ENCODE measurements at regions not wholly inside any gene's neighbourhood (a gene's known extent, or its start where the extent isn't known, plus 50 kb on each side); places are given as distances from the start of the nearest gene placed in this dataset.

DNA sequence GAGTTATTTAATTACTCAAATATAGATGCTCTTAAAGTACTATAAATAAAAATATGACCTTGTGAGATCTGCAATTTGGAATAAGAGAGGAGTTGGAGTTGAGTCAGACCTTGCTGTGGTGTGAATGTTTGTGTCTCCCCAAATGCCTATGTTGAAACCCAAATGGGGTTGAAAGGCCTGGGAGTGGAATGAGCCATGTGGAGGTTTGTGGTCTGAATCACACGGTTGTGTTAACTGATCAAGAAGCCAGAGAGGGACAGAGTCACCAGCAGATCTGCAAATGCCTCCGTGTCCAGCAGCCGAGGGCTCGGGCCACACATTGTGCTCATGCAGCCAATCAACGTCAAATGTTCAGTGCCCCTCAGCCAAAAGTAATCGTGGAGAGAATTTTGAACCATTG is 404.4 kb downstream of the ICE1 start:
- no peak overlapping the region for H3K4me3 ChIP-seq (ENCODE audit: low read depth, low read length)
- TF ChIP-seq, protein P1, sequence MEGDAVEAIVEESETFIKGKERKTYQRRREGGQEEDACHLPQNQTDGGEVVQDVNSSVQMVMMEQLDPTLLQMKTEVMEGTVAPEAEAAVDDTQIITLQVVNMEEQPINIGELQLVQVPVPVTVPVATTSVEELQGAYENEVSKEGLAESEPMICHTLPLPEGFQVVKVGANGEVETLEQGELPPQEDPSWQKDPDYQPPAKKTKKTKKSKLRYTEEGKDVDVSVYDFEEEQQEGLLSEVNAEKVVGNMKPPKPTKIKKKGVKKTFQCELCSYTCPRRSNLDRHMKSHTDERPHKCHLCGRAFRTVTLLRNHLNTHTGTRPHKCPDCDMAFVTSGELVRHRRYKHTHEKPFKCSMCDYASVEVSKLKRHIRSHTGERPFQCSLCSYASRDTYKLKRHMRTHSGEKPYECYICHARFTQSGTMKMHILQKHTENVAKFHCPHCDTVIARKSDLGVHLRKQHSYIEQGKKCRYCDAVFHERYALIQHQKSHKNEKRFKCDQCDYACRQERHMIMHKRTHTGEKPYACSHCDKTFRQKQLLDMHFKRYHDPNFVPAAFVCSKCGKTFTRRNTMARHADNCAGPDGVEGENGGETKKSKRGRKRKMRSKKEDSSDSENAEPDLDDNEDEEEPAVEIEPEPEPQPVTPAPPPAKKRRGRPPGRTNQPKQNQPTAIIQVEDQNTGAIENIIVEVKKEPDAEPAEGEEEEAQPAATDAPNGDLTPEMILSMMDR (IDR thresholded peaks at IDR 0.05; ENCODE audit: control insufficient read depth, extremely low read depth, insufficient read depth) = no peak
- no peak for DNase-seq (ENCODE audit: low read depth)

DNA sequence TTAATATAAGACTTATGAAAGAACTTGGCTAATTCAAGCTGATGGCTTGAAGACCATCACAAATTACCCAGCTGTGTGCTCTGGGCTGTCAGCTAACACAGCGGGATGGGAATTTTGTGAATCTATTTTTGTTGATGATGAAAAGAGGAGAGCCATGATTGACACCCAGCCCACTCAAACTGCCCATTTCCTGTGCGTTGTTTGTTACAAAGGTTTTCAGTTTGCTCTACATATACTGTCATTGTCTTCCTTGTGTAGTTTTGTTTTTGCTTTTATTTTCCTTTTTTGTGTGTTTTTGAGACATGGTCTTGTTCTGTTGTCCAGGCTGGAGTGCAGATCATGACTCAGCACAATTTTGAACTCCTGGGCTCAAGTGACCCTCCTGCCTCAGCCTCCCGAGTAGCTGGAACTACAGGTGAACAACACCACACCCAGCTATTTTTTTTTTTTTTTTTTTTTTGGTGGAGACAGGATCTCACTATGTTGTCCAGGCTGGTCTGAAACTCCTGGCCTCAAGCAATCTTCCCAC is 400.3 kb downstream of the ICE1 start:
- H3K4me3 ChIP-seq (ENCODE audit: low read depth, low read length) = no peak overlapping the region
- TF ChIP-seq, protein P1 (IDR thresholded peaks at IDR 0.05; ENCODE audit: control insufficient read depth, extremely low read depth, insufficient read depth) = no peak
- no peak for DNase-seq (ENCODE audit: low read depth)

DNA sequence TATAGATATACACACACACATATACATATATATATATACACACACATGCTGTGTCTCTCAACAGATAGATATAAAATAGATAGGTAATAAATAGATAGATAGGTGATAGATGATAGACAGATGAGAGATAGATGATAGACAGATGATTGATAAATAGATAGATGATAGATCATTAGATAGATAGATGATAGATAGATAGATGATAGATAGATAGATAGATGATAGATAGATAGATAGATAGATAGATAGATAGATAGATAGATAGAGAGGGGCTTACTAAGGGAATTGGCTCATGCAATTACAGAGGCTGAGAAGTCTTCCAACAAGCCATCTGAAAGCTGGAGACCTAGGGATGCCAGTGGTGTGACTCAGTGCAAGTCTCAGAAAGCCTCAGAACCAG is 394.5 kb downstream of the ICE1 start:
- H3K4me3 ChIP-seq (ENCODE audit: low read depth, low read length) = no peak overlapping the region
- TF ChIP-seq, protein P1 (IDR thresholded peaks at IDR 0.05; ENCODE audit: control insufficient read depth, extremely low read depth, insufficient read depth) = no peak
- no peak for DNase-seq (ENCODE audit: low read depth)

DNA sequence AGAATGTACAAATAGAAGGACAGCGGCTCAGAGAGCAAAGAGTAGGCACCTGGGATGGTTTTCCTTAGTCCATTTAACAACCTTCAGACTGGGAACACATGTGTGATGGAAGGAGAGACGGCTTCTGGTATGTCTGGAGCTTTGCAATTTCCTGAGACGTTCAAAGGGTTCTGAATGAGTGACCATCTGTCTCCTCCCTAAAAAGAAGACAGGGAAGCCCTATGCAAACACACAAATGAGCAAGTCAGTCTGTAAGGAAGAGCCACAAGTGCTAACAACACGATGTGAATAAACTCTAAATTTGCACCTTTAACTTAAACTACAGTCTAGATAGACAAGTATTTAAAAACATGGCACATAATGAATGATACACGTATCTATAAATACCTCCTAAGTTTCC is 391.0 kb downstream of the ICE1 start:
- TF ChIP-seq, protein P1 (IDR thresholded peaks at IDR 0.05; ENCODE audit: control insufficient read depth, extremely low read depth, insufficient read depth) = no peak
- no peak for DNase-seq (ENCODE audit: low read depth)
- no peak overlapping the region for H3K4me3 ChIP-seq (ENCODE audit: low read depth, low read length)

DNA sequence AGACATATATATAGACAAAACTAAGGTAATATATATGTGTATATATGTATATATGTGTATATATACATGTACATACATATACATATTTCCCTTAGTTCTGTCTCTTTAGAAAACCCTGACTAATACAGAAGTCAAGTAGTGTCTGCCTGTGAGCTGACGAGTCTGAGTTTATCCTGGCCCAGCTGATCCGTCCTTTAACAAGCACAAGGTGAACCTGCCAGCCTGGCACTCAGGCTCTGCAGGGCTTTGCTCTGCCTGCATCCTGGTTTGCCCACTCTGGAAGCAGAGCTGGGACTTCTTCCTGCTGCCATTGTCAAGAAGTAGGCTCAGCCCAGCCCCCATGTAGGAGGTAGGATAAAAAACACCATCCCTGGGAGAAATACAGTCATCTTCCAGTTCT is 388.0 kb downstream of the ICE1 start:
- TF ChIP-seq, protein P1 (IDR thresholded peaks at IDR 0.05; ENCODE audit: control insufficient read depth, extremely low read depth, insufficient read depth) = no peak
- no peak overlapping the region for H3K4me3 ChIP-seq (ENCODE audit: low read depth, low read length)
- no peak for DNase-seq (ENCODE audit: low read depth)

DNA sequence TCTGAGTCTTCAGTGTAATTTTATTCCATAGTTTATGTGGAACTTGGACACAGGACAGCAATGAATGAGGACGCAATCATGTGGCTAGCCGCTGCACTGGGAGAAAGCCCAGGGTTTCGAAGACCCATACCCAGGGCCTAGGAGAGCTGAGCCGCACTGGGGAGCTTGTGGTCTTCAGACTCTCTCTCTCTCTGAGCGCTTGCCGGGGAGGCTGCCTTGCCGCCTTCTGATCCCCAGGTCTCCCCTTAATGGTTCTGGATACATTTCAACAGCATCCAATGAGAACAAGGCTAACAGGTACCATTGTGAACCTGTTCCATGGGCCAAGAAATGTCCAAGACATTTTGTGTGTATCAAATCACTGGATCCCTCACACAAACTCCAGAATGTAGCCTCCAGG is 383.4 kb downstream of the ICE1 start:
- H3K4me3 ChIP-seq (ENCODE audit: low read depth, low read length) = no peak overlapping the region
- no peak for DNase-seq (ENCODE audit: low read depth)
- TF ChIP-seq, protein P1 (IDR thresholded peaks at IDR 0.05; ENCODE audit: control insufficient read depth, extremely low read depth, insufficient read depth) = no peak

DNA sequence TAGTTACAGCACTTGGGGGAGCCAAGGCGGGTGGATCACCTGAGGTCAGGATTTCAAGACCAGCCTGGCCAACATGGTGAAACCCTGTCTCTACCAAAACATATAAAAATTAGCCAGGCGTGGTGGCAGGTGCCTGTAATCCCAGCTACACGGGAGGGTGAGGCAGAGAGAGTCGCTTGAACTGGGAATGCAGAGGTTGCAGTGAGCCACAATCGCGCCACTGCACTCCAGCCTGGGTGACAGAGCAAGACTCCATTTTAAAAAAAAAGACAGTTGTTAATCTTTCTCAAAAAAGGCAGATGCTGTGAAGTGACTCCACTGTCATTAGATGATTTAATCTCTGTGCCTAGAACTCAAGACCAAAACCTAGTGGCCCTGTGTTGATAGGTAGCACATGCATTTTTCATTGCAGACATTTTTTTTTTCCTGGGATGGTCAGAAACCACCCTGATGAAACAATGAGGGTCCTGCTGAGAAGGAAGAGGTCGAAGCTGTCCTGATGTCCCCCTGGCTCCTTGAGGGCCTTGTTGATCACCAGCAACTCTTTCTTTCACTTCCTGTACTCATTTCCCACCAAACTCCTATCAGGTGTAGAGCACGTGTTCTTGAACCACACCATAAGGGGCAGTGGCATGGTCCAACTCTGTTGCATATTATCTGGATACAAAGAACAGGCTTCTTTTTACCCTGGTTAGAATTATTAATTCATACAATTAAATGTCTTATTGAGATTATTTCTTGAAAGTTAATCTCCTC is 382.2 kb downstream of the ICE1 start:
- no peak overlapping the region for H3K4me3 ChIP-seq (ENCODE audit: low read depth, low read length)
- TF ChIP-seq, protein P1 (IDR thresholded peaks at IDR 0.05; ENCODE audit: control insufficient read depth, extremely low read depth, insufficient read depth) = no peak
- DNase-seq (ENCODE audit: low read depth) = no peak
